Neuronal stem cell (in vitro differentiated cells): ENCODE measurements at regions not wholly inside any gene's neighbourhood (a gene's known extent, or its start where the extent isn't known, plus 50 kb on each side); places are given as distances from the start of the nearest gene placed in this dataset.

ENCODE experiments used
- DNase-seq: peaks from one replicate; pipeline ENCODE4 v3.0.0-alpha.2; 2013; ENCODE audit warnings: low spot score
- H2AFZ ChIP-seq: one replicate; pipeline ENCODE4 v1.6.1; 2013; ENCODE audit warnings: mild to moderate bottlenecking, low read length, inconsistent platforms
- H2AK5ac ChIP-seq: 2 replicates; pipeline ENCODE4 v1.6.1; 2013; ENCODE audit warnings: low read depth, mild to moderate bottlenecking, inconsistent platforms, low read length, moderate library complexity, mixed read lengths
- H2BK120ac ChIP-seq: 2 replicates; pipeline ENCODE4 v1.6.1; 2013; ENCODE audit warnings: low read depth, mild to moderate bottlenecking, inconsistent platforms, low read length, moderate library complexity, mixed read lengths
- H2BK12ac ChIP-seq: one replicate; pipeline ENCODE4 v1.6.1; 2013; ENCODE audit warnings: low read length, inconsistent platforms
- H2BK15ac ChIP-seq: 2 replicates; pipeline ENCODE4 v1.6.1; 2013; ENCODE audit warnings: mild to moderate bottlenecking, low read length, inconsistent platforms, mixed read lengths
- H2BK5ac ChIP-seq: one replicate; pipeline ENCODE4 v1.6.1; 2013; ENCODE audit warnings: inconsistent platforms, mild to moderate bottlenecking, low read length, moderate library complexity
- H3K14ac ChIP-seq: one replicate; pipeline ENCODE4 v1.6.1; 2013; ENCODE audit warnings: low read length, inconsistent platforms
- H3K18ac ChIP-seq: 2 replicates; pipeline ENCODE4 v1.6.1; 2013; ENCODE audit warnings: low read length, inconsistent platforms
- H3K23ac ChIP-seq: 2 replicates; pipeline ENCODE4 v1.6.1; 2013; ENCODE audit warnings: low read depth, mild to moderate bottlenecking, mixed read lengths, low read length, inconsistent platforms; ENCODE audit not compliant: poor library complexity
- H3K27ac ChIP-seq: replicated peaks from 3 replicates; pipeline ENCODE4 v1.5.1; 2013; ENCODE audit warnings: low read length, inconsistent platforms
- H3K27me3 ChIP-seq, 3 experiments: 2 replicates each; pipeline ENCODE4 v1.6.1; 2013; ENCODE audit warnings: low read length in 3 of 3, mild to moderate bottlenecking in 2 of 3, inconsistent platforms in 1 of 3, low read depth in 1 of 3, mixed read lengths in 1 of 3, moderate library complexity in 1 of 3; ENCODE audit not compliant: control insufficient read depth in 3 of 3, insufficient read depth in 3 of 3
- H3K36me3 ChIP-seq, 2 donors: replicated peaks in 1 of 2; 2 replicates each; pipeline ENCODE4 v1.6.1; 2013; ENCODE audit warnings: low read length in 2 of 2; ENCODE audit not compliant: control insufficient read depth in 2 of 2, insufficient read depth in 2 of 2
- H3K4ac ChIP-seq: 2 replicates; pipeline ENCODE4 v1.6.1; 2013; ENCODE audit warnings: inconsistent platforms, mild to moderate bottlenecking, low read length, moderate library complexity
- H3K4me1 ChIP-seq, 2 donors: 1 replicate in 1 of 2; 2 replicates in 1 of 2; pipeline ENCODE4 v1.6.1; 2013; ENCODE audit warnings: low read length in 2 of 2, low read depth in 1 of 2; ENCODE audit not compliant: control insufficient read depth in 2 of 2, insufficient read depth in 1 of 2
- H3K4me2 ChIP-seq: one replicate; pipeline ENCODE4 v1.6.1; 2013; ENCODE audit warnings: mild to moderate bottlenecking, low read length, inconsistent platforms; ENCODE audit not compliant: insufficient read depth, poor library complexity, severe bottlenecking
- H3K4me3 ChIP-seq, 2 donors: 2 replicates each; pipeline ENCODE4 v1.5.1; 2013; ENCODE audit warnings: low read length in 2 of 2, mild to moderate bottlenecking in 2 of 2, inconsistent platforms in 1 of 2, moderate library complexity in 1 of 2
- H3K79me1 ChIP-seq: one replicate; pipeline ENCODE4 v1.6.1; 2013; ENCODE audit warnings: low read depth, mild to moderate bottlenecking, inconsistent platforms, low read length, moderate library complexity
- H3K9ac ChIP-seq: one replicate; pipeline ENCODE4 v1.6.1; 2013; ENCODE audit warnings: mild to moderate bottlenecking, low read depth, low read length, inconsistent platforms; ENCODE audit not compliant: poor library complexity
- H3K9me3 ChIP-seq, 2 donors: replicated peaks in 1 of 2; 2 replicates each; pipeline versions ENCODE3 to v1.6.1; 2013; ENCODE audit warnings: low read length in 2 of 2, mild to moderate bottlenecking in 2 of 2, inconsistent platforms in 1 of 2, low read depth in 1 of 2, mixed read lengths in 1 of 2, moderate library complexity in 1 of 2; ENCODE audit not compliant: control insufficient read depth in 2 of 2, insufficient read depth in 1 of 2
- H4K8ac ChIP-seq: one replicate; pipeline ENCODE4 v1.6.1; 2013; ENCODE audit warnings: low read depth, mild to moderate bottlenecking, inconsistent platforms, low read length, moderate library complexity
- H4K91ac ChIP-seq: one replicate; pipeline ENCODE4 v1.6.1; 2013; ENCODE audit warnings: low read length, low read depth, mild to moderate bottlenecking, inconsistent platforms; ENCODE audit not compliant: poor library complexity
- WGBS, 2 donors: extraction: QIAGEN DNeasy Blood & Tissue Kit; methylation state at CpG; one replicate each; pipeline ENCODE4 v1.1.7; 2013; ENCODE audit warnings: missing lambda C conversion rate in 2 of 2, mixed read lengths in 1 of 2; ENCODE audit not compliant: insufficient read length in 2 of 2, insufficient replicate concordance in 1 of 2; ENCODE audit errors: extremely low coverage in 2 of 2; 5-methylcytosine and 5-hydroxymethylcytosine counted together

DNA sequence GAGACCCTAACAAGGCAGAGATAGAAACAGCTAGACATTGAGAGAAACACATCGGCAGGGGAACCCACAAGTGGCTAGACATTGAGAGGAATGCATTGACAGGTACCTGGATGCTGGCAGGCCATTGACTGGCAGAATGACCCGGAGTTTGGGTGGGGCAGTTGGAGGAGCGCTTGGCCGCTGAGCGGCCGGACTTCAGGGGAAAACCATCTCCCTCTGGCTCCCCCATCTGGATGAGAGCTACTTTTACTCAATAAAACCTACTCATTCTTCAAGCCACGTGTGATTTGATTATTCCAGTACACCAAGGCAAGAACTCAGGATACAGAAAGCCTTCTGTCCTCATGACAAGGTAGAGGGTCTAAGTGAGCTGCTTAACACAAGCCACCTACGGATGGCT lies 473.4 kb downstream of the SLITRK5 start:
- Histone ChIP-seq H3K18ac (no peak overlapping the region), H2AFZ (no peak overlapping the region), H3K4ac (no peak overlapping the region), H2AK5ac (no peak overlapping the region), H3K36me3 (no peaks in the 10 kb centered on the region), H3K23ac (no peak overlapping the region), H3K4me2 (no peak overlapping the region), H3K4me3 (no peak overlapping the region), H3K4me1 (no peaks in the 10 kb centered on the region), H3K27me3 (no peaks in the 10 kb centered on the region), H4K91ac (no peak overlapping the region), H3K9me3 (peaks cover 0 to 2% of the 10 kb centered on the region in 2 donors), H3K14ac (no peak overlapping the region), H2BK5ac (no peak overlapping the region), H4K8ac (no peak overlapping the region), H3K27ac (no peak overlapping the region), H2BK12ac (no peak overlapping the region), H2BK15ac (no peak overlapping the region), H3K9ac (no peak overlapping the region), H2BK120ac (no peak overlapping the region), H3K79me1 (no peaks in the 10 kb centered on the region)
- no CpG with 5 or more reads among the region's 8 CpGs for WGBS, 2 donors
- no peak for DNase-seq

GRCh38 chr13:88153353-88153752 lies 482.2 kb downstream of the SLITRK5 start:
- Histone ChIP-seq H2BK120ac (no peak overlapping the region), H4K91ac (no peak overlapping the region), H3K9me3 (no peaks in the 10 kb centered on the region), H3K4me2 (no peak overlapping the region), H3K27me3 (peaks cover 0 to 1% (median 0%) of the 10 kb centered on the region in 3 experiments), H2BK5ac (no peak overlapping the region), H2AFZ (no peak overlapping the region), H3K9ac (no peak overlapping the region), H3K27ac (no peak overlapping the region), H3K18ac (no peak overlapping the region), H2BK15ac (no peak overlapping the region), H3K4me3 (no peak overlapping the region), H3K23ac (no peak overlapping the region), H3K4ac (no peak overlapping the region), H4K8ac (no peak overlapping the region), H3K79me1 (no peaks in the 10 kb centered on the region), H2BK12ac (no peak overlapping the region), H3K36me3 (no peaks in the 10 kb centered on the region), H2AK5ac (no peak overlapping the region), H3K4me1 (no peaks in the 10 kb centered on the region), H3K14ac (peak overlapping the region; percentile 63)
- DNase-seq: no peak
- no CpG with 5 or more reads among the region's 8 CpGs for WGBS, 2 donors

DNA sequence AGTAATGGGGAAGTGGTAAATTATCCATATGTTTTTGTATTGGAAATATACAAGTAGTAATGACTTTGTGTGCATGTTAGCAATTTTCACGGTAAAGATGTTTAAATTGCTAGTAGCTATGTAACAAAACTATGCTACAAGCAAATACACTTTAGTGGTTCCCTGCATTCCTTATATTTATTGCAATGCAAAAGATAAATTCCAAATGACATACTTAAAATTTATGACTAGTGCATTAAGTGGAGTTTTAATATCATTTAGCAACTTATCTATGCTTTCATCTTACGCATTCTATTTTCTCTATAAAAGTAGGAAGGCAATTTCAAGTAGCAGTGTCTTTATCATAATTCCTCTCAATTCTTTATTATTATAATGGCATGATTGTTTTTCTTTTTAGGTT lies 482.8 kb downstream of the SLITRK5 start:
- no peak overlapping the region for H2AK5ac ChIP-seq
- H3K9ac ChIP-seq: no peak overlapping the region
- H3K4me2 ChIP-seq: no peak overlapping the region
- no peak overlapping the region for H3K4me3 ChIP-seq
- no peak overlapping the region for H2BK12ac ChIP-seq
- H3K23ac ChIP-seq: no peak overlapping the region
- H2BK15ac ChIP-seq: no peak overlapping the region
- H4K8ac ChIP-seq: no peak overlapping the region
- no peak overlapping the region for H2BK5ac ChIP-seq
- no peak overlapping the region for H3K18ac ChIP-seq
- no peak overlapping the region for H2AFZ ChIP-seq
- no peaks in the 10 kb centered on the region for H3K4me1 ChIP-seq
- H3K9me3 ChIP-seq: no peaks in the 10 kb centered on the region
- peaks cover 0 to 1% (median 0%) of the 10 kb centered on the region in 3 experiments for H3K27me3 ChIP-seq
- H3K4ac ChIP-seq: no peak overlapping the region
- DNase-seq: no peak
- no peaks in the 10 kb centered on the region for H3K79me1 ChIP-seq
- no peaks in the 10 kb centered on the region for H3K36me3 ChIP-seq
- WGBS, 2 donors: no CpG with 5 or more reads among the region's 2 CpGs
- H4K91ac ChIP-seq: no peak overlapping the region
- no peak overlapping the region for H3K14ac ChIP-seq
- H2BK120ac ChIP-seq: no peak overlapping the region
- H3K27ac ChIP-seq: no peak overlapping the region

- H3K9me3 ChIP-seq: no peaks in the 10 kb centered on the region
- WGBS, 2 donors: no CpG with 5 or more reads among the region's 2 CpGs
- no peaks in the 10 kb centered on the region for H3K36me3 ChIP-seq
- H3K4ac ChIP-seq: no peak overlapping the region
- no peak overlapping the region for H3K4me2 ChIP-seq
- DNase-seq: no peak
- H2AFZ ChIP-seq: no peak overlapping the region
- no peak overlapping the region for H2BK15ac ChIP-seq
- H3K79me1 ChIP-seq: no peaks in the 10 kb centered on the region
- no peaks in the 10 kb centered on the region for H3K27me3 ChIP-seq
- no peak overlapping the region for H3K18ac ChIP-seq
- H3K23ac ChIP-seq: no peak overlapping the region
- no peak overlapping the region for H2BK120ac ChIP-seq
- H2BK5ac ChIP-seq: no peak overlapping the region
- H3K4me1 ChIP-seq: no peaks in the 10 kb centered on the region
- H3K27ac ChIP-seq: no peak overlapping the region
- no peak overlapping the region for H3K14ac ChIP-seq
- H4K8ac ChIP-seq: no peak overlapping the region
- H2BK12ac ChIP-seq: no peak overlapping the region
- no peak overlapping the region for H2AK5ac ChIP-seq
- no peak overlapping the region for H4K91ac ChIP-seq
- no peak overlapping the region for H3K4me3 ChIP-seq
- H3K9ac ChIP-seq: no peak overlapping the region
Observed at GRCh38 chr13:88162076-88162702, 491.0 kb downstream of the SLITRK5 start.
